Heart right ventricle (tissue), 16 donors: ENCODE measurements at regions not wholly inside any gene's neighbourhood (a gene's known extent, or its start where the extent isn't known, plus 50 kb on each side); places are given as distances from the start of the nearest gene placed in this dataset.

Source experiments
- ATAC-seq, 8 donors: fragments of 200-7000 bp; cut with Tn5 transposase; one replicate each; pipeline ENCODE4 v1.9.1; 2020; ENCODE audit warnings: mild to moderate bottlenecking in 8 of 8, moderate library complexity in 8 of 8, moderate number of reproducible peaks in 1 of 8
- DNase-seq, 2 donors: peaks; one replicate each; pipeline ENCODE4 v3.0.0-alpha.2; 2020
- H3K27ac ChIP-seq, 10 donors: fragments of 200-600 bp; sonication (generic) in 2 of 10; one replicate each; pipeline versions ENCODE4 v1.5.0 to v1.8.0; 2020 to 2022; ENCODE audit warnings: mild to moderate bottlenecking in 3 of 10
- H3K27me3 ChIP-seq, 7 donors: fragments of 200-600 bp; one replicate each; pipeline ENCODE4 v1.8.0; 2021 to 2022; ENCODE audit warnings: mild to moderate bottlenecking in 2 of 7
- H3K36me3 ChIP-seq, 9 donors: fragments of 200-600 bp; sonication (generic) in 1 of 9; one replicate each; pipeline versions ENCODE4 v1.5.0 to v1.8.0; 2020 to 2022; ENCODE audit warnings: mild to moderate bottlenecking in 2 of 9
- H3K4me1 ChIP-seq, 9 donors: fragments of 200-600 bp; sonication (generic) in 1 of 9; one replicate each; pipeline versions ENCODE4 v1.5.0 to v1.8.0; 2020 to 2022; ENCODE audit warnings: mild to moderate bottlenecking in 4 of 9
- H3K4me3 ChIP-seq, 10 donors: fragments of 200-600 bp; sonication (generic) in 2 of 10; one replicate each; pipeline versions ENCODE4 v1.5.0 to v1.8.0; 2020 to 2022; ENCODE audit warnings: mild to moderate bottlenecking in 7 of 10, moderate library complexity in 2 of 10
- H3K9me3 ChIP-seq, 11 donors: fragments of 200-600 bp in 10 of 11; sonication (generic) in 2 of 11; one replicate each; pipeline versions ENCODE4 v1.5.0 to v1.8.0; 2013 to 2022; ENCODE audit warnings: mild to moderate bottlenecking in 2 of 11, control low read depth in 1 of 11, moderate library complexity in 1 of 11
- WGBS, 2 donors: extraction: QIAGEN DNeasy Blood & Tissue Kit; methylation state at CpG; one replicate each; pipeline ENCODE4 v1.1.7; 2013; ENCODE audit warnings: inconsistent platforms in 1 of 2; 5-methylcytosine and 5-hydroxymethylcytosine counted together
- intact Hi-C, 10 donors: fragments of 100-400 bp; cut with DNase I; formaldehyde crosslinking; loops; one replicate each; pipeline versions ENCODE4 v1.11.1 to v1.14.2; 2022
- TF ChIP-seq, protein P1 (sequence below), 9 donors: fragments of 200-600 bp; sonication (generic) in 2 of 9; IDR thresholded peaks; one replicate each; pipeline versions ENCODE4 v1.5.0 to v1.8.0; 2021 to 2022; ENCODE audit warnings: antibody characterized with exemption in 9 of 9, mild to moderate bottlenecking in 5 of 9, moderate library complexity in 1 of 9
- donor health status: Arrhythmogenic right ventricular cardiomyopathy.
- donor health status: ischemic (EF 13 %, LVEDD 7.1; RV severe dilation, severe dysfunction).
- donor health status: healthy with polysubstance abuse.
- donor health status: DM: no; HTN: yes; CAD: no.
- donor health status: DM: no; HTN: no; CAD: no.
- donor health status: ischemic (EF 25% LVEDD 6.9; RV normal size, moderate dysfunction).
- donor health status: ischemic (EF 25% LVEDD 5.7; RV mildly dilated, moderate dysfunction).
- donor health status: healthy.
- donor health status: DM: yes; HTN: yes; CAD: no.
- donor health status: Ischemic cardiomyopathy.
- donor health status: ischemic (EF 35%, LVEDD 5.7; RV mildly dilated, moderate dysfunction).
- donor health status: nonischemic (EF 11% LVEDD 7.7; RV severe dilation, severe dysfunction).
- donor health status: DM: yes; HTN: yes; CAD: no.
- donor health status: PGD.
- donor health status: ischemic (EF 29% LVEDD 5.4; RV normal size, mild dysfunction).
- donor health status: nonischemic (EF 23%, LVEDD 6.1; RV moderate dilation, normal function).

DNA sequence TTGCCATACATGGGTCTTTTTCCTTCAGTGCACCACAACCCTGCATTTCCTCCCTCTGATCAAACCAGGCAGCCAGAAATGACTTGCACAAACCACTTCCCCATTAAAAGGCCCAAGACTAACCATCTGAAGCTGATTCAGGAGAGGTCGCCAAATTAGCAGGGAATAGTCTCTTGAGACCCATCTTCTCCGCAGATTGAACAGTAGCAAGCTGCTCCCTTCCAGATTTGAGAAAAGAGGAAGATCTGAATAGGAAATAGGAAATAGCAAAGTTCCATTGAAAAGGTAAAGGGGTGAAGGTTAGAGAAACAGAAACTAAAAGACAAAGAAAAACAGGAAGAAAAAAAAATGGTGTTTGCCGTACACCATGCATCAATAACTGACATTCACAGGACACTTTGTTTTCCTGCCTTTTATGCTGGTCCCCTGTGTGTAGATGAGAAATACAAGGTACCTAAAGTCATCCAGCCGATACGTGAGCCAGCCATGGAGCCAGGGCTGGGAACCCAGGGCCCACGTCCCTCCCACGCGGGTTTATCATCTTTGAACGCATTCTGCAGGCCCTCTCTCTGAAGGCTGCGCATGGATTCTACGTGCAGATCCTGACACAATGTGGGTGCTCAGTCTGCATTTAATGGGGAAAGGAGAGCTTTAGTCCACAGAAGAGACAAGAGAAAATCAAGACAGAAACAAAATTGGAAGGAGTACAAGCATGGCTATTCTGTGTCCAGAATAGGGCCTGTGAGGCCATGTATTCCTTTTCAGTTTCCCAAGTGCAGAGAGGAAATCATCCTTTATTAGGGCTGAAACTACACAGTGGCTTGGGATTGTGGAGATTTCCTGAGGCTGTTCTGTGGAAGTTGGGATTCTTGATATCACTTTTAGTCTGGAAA lies 268.4 kb upstream of the NPVF start:
- peak in 1 of 2 donors; percentile 25 for DNase-seq
- peak overlapping the region in 1 of 10 donors; percentile 33 for H3K4me3 ChIP-seq
- H3K36me3 ChIP-seq = no peaks in the 10 kb centered on the region
- peak in 7 of 8 donors; percentile 49 to 78 (median 57) for ATAC-seq
- WGBS, 2 donors = 60 to 61% methylated on average over 11 of the region's 11 CpGs
- TF ChIP-seq, protein P1, sequence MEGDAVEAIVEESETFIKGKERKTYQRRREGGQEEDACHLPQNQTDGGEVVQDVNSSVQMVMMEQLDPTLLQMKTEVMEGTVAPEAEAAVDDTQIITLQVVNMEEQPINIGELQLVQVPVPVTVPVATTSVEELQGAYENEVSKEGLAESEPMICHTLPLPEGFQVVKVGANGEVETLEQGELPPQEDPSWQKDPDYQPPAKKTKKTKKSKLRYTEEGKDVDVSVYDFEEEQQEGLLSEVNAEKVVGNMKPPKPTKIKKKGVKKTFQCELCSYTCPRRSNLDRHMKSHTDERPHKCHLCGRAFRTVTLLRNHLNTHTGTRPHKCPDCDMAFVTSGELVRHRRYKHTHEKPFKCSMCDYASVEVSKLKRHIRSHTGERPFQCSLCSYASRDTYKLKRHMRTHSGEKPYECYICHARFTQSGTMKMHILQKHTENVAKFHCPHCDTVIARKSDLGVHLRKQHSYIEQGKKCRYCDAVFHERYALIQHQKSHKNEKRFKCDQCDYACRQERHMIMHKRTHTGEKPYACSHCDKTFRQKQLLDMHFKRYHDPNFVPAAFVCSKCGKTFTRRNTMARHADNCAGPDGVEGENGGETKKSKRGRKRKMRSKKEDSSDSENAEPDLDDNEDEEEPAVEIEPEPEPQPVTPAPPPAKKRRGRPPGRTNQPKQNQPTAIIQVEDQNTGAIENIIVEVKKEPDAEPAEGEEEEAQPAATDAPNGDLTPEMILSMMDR (IDR thresholded peaks at IDR 0.05) = no peak
- peaks cover 0 to 4% (median 0%) of the 10 kb centered on the region in 11 donors for H3K9me3 ChIP-seq
- no peaks in the 10 kb centered on the region for H3K27me3 ChIP-seq
- intact Hi-C loops = no loop called here
- peaks cover 0 to 32% (median 23%) of the 10 kb centered on the region in 9 donors for H3K4me1 ChIP-seq
- H3K27ac ChIP-seq = peak overlapping the region in 9 of 10 donors; percentile 7 to 75 (median 52)

DNA sequence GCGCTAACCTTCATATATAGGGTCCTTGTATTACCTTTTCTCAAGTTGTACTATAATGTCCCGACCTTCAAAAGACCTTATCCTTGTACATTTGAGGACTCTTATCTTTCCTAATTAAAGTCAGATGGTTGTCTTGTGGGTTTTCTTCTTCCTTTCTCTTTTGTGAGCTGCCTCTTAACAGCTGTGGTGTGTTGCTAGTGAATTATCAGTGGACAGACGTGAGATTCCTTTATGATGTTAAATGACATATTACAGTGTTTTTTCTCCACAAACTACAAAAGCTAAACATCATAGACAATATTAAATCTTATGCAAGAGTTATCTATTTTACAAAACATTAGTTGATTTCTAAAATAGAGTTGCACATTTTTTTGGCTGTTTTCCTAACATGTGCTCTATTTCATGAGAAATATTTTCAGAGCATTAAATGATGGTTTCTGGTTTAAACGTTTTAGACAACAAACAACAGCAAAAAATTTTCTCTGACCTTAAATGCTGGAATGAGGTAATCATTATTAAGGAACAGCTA lies 272.2 kb upstream of the NPVF start:
- Histone ChIP-seq H3K4me1 (peaks cover 0 to 21% (median 16%) of the 10 kb centered on the region in 9 donors), H3K27me3 (no peaks in the 10 kb centered on the region), H3K36me3 (no peaks in the 10 kb centered on the region), H3K9me3 (peaks cover 0 to 4% (median 0%) of the 10 kb centered on the region in 11 donors), H3K4me3 (no peak overlapping the region), H3K27ac (no peak overlapping the region)
- intact Hi-C loops = no loop called here
- DNase-seq (no peak), ATAC-seq (no peak)
- WGBS, 2 donors = 55 to 57% methylated on average over 4 of the region's 4 CpGs
- TF ChIP-seq, protein P1 (IDR thresholded peaks at IDR 0.05) = no peak

DNA sequence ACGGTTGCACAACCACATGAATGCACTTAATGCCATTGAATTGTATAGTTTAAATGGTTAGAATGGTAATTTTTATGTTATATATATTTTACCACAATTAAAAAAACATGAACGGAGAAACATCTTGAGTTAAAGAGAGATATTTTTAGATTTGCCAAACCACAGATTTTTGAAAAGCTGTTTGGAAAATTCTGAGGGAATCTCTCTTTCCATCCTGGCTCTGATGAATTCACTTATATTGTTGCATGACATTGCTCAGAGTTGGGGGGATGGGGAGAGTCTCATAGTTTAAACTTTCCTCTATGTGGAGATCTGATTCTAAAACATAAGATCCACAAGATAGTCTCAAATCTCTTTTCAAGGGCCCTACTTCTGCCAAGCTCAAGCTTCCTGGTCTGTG lies 275.0 kb upstream of the NPVF start:
- TF ChIP-seq, protein P1 (IDR thresholded peaks at IDR 0.05) = no peak
- peaks cover 0 to 5% (median 0%) of the 10 kb centered on the region in 9 donors for H3K4me1 ChIP-seq
- 80 to 90% methylated on average over 2 of the region's 2 CpGs for WGBS, 2 donors
- ATAC-seq (no peak), DNase-seq (no peak)
- intact Hi-C loops = no loop called here
- H3K4me3 ChIP-seq = no peak overlapping the region
- no peaks in the 10 kb centered on the region for H3K27me3 ChIP-seq
- H3K36me3 ChIP-seq = no peaks in the 10 kb centered on the region
- no peak overlapping the region for H3K27ac ChIP-seq
- peaks cover 0 to 7% (median 0%) of the 10 kb centered on the region in 11 donors for H3K9me3 ChIP-seq

DNA sequence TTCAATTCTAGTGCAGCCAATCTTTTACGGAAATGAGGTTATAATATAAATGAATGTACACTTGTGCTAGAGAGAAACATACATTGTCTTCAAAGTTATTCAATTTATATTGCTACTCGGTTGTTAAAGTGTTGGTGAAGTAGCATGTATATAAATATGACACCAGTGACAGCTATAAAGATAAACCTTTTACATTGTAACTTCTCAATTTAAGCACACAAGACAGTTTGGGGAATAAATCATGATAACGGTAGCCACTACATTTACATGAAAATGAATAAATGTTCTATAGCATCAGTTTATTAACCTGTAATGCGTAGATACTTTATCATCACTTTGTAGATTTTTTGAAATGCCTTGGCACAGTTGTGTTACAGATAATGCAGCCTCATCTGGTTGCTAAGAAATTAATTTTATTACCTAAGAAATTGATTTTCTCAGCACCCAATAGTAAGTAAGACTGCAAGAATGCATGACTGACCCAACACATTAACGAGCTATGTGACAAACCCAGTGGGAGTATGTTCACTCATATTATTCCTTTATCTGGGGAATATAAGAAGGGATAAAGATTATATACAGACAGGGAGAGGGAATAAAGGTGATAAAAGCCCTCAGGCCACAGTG lies 283.9 kb upstream of the NPVF start:
- H3K9me3 ChIP-seq = peaks cover 0 to 19% (median 0%) of the 10 kb centered on the region in 11 donors
- H3K27ac ChIP-seq = no peak overlapping the region
- H3K4me1 ChIP-seq = no peaks in the 10 kb centered on the region
- H3K27me3 ChIP-seq = no peaks in the 10 kb centered on the region
- DNase-seq (no peak), ATAC-seq (no peak)
- H3K36me3 ChIP-seq = no peaks in the 10 kb centered on the region
- no peak overlapping the region for H3K4me3 ChIP-seq
- TF ChIP-seq, protein P1 (IDR thresholded peaks at IDR 0.05) = no peak
- intact Hi-C loops = no loop called here
- 79 to 82% methylated on average over 5 of the region's 5 CpGs for WGBS, 2 donors
